ENCODE measurements at regions not wholly inside any gene's neighbourhood (a gene's known extent, or its start where the extent isn't known, plus 50 kb on each side); places are given as distances from the start of the nearest gene placed in this dataset.
"Not testable (repeated sequence)": the region's sequence is repeated elsewhere in the genome, so short reads cannot be mapped to it uniquely, and the experiment has no call there.

DNA sequence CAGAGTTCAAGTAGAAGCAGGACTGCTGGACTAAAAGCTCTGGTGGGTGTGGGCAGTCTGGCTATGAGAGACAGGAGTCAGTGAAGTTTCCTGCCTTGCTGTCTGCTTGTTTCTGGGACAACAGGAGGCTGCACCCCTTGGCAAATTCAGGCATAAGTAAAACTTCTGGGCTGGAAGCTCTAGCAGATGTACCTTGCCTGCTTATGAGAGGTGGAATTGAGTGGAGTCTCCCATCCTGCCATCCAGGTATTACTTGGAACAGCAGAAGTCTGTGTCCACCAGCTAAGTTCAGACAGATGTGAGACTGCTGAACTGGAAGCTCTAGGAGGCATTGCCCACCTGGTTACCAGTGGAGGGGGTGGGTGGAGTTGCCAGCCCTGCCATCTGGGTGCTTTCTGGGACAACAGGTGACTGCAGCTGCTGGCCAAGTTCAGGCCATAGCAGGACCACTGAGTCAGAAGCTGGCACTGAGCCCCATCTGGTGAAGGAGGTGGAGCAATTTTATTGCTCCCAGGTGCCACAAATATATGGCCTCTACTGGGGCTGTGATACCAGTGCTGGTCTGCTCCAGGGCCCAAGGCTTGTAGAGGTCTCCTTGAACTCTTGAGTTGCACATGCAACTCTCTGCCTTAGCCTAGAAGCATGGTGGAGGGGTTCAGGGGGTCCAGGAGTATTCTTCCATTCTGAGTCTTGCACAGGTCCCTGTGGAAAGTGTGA, 199.4 kb upstream of the FN1 start:
- H3K4me3 ChIP-seq (ENCODE audit: low read depth, low read length), result no peak overlapping the region
- DNase-seq (ENCODE audit: low read depth), result no peak
- TF ChIP-seq, protein P1, sequence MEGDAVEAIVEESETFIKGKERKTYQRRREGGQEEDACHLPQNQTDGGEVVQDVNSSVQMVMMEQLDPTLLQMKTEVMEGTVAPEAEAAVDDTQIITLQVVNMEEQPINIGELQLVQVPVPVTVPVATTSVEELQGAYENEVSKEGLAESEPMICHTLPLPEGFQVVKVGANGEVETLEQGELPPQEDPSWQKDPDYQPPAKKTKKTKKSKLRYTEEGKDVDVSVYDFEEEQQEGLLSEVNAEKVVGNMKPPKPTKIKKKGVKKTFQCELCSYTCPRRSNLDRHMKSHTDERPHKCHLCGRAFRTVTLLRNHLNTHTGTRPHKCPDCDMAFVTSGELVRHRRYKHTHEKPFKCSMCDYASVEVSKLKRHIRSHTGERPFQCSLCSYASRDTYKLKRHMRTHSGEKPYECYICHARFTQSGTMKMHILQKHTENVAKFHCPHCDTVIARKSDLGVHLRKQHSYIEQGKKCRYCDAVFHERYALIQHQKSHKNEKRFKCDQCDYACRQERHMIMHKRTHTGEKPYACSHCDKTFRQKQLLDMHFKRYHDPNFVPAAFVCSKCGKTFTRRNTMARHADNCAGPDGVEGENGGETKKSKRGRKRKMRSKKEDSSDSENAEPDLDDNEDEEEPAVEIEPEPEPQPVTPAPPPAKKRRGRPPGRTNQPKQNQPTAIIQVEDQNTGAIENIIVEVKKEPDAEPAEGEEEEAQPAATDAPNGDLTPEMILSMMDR (IDR thresholded peaks at IDR 0.05; ENCODE audit: low read depth, low read length, missing control alignments), result no peak

GRCh38 chr2:215633360-215633759, 197.5 kb upstream of the FN1 start:
- TF ChIP-seq, protein P1 (IDR thresholded peaks at IDR 0.05; ENCODE audit: low read depth, low read length, missing control alignments), result no peak
- no peak for DNase-seq (ENCODE audit: low read depth)
- no peak overlapping the region for H3K4me3 ChIP-seq (ENCODE audit: low read depth, low read length)

DNA sequence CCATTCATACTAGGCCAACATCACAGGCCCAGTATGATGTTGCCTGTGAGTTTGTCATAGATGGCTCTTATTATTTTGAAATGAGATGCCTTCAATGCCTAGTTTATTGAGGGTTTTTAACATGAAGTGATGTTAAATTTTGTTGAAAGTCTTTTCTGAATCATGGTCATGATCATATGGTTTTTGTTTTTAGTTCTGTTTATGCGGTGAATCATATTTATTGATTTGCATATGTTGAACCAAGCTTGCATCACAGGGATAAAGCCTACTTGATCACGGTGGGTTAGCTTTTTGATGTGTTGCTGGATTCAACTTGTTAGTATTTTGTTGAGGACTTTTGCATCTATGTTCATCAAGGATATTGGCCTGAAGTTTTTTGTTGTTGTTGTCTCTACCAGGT, 195.8 kb upstream of the FN1 start:
- TF ChIP-seq, protein P1 (IDR thresholded peaks at IDR 0.05; ENCODE audit: low read depth, low read length, missing control alignments), result no peak
- DNase-seq (ENCODE audit: low read depth), result no peak
- H3K4me3 ChIP-seq (ENCODE audit: low read depth, low read length), result no peak overlapping the region

- DNase-seq (ENCODE audit: low read depth); H3K4me3 ChIP-seq (ENCODE audit: low read depth, low read length): not testable (repeated sequence)
These were observed 194.9 kb upstream of the FN1 start for GRCh38 chr2:215630796-215631195.

- DNase-seq (ENCODE audit: low read depth), result no peak
- TF ChIP-seq, protein P1 (IDR thresholded peaks at IDR 0.05; ENCODE audit: low read depth, low read length, missing control alignments), result no peak
- no peak overlapping the region for H3K4me3 ChIP-seq (ENCODE audit: low read depth, low read length)
These were observed 191.9 kb upstream of the FN1 start for GRCh38 chr2:215627771-215628170.

DNA sequence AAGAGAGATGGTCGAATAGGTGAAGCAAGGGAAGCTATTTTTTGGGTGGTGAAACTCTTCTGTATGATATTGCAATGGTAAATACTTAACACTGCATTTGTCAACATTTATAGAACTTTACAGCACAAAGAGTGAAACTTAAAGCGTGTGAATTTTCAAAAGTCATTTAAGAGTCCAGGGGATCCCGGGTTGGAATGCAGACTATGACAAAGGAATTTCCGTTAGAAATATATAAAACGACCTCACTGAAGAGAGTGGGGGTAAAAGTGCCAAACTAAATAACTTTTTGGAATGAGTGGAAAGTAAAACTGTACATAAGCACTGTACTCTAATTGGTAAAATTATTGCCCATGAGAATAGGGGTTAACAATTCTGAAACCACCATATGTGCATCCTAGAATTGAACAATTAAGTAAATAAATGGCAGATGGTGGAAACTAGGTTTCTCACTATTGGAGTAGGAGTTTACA, 191.0 kb upstream of the FN1 start:
- TF ChIP-seq, protein P1 (IDR thresholded peaks at IDR 0.05; ENCODE audit: low read depth, low read length, missing control alignments), result no peak
- H3K4me3 ChIP-seq (ENCODE audit: low read depth, low read length), result no peak overlapping the region
- DNase-seq (ENCODE audit: low read depth), result no peak

GRCh38 chr2:215626063-215626462, 190.2 kb upstream of the FN1 start:
- TF ChIP-seq, protein P1 (IDR thresholded peaks at IDR 0.05; ENCODE audit: low read depth, low read length, missing control alignments), result no peak
- DNase-seq (ENCODE audit: low read depth), result no peak
- H3K4me3 ChIP-seq (ENCODE audit: low read depth, low read length), result no peak overlapping the region

All from GM12864 (cell line).